Endometrium (tissue), 2 donors: ENCODE measurements at regions not wholly inside any gene's neighbourhood (a gene's known extent, or its start where the extent isn't known, plus 50 kb on each side); places are given as distances from the start of the nearest gene placed in this dataset.

ENCODE experiments used
- FAIRE-seq: peaks from 2 replicates; lab custom pipeline; 2012; peaks lifted over from hg19 to GRCh38; lab: Jason Lieb, UNC
- donor health status: control.
- donor health status: control.

DNA sequence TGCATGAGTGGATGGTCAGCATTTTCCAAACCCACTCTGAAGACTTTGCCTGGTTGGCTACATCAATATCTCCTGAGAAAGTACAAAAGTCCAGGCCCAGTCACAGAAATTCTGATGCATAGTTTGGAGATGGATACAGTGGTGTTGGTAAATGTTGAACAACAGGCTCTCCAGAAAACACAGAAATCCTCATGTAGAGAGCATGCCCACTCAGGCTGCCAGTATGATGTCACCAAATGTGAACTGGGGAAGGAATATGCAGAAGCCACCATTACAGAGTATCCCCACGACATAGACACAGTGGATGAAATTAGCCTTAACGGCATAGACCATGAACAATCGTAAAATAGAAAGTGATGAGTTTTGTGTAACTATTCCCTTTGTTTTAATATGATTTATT, 97.1 kb upstream of the NXT1 start:
- no peak for FAIRE-seq

DNA sequence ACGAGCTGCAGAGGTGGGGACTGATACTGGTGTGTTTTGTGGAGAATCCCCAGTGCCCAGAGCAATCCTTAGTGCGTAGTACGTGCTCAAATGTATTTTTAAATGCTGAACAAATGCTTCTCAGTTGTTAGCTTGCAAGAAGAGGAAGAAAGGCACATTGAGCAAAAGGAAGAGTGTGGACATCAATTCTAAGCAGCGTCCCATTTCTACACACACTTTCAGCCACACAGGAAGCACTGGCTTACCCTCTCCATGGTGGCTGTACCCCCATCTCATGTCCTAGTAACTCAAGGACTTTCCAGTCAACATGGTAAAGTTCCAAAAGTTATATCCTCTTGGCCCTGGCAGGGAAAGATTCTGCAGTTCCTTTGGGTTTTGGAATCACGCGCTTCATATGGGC, 98.8 kb upstream of the NXT1 start:
- FAIRE-seq: no peak

DNA sequence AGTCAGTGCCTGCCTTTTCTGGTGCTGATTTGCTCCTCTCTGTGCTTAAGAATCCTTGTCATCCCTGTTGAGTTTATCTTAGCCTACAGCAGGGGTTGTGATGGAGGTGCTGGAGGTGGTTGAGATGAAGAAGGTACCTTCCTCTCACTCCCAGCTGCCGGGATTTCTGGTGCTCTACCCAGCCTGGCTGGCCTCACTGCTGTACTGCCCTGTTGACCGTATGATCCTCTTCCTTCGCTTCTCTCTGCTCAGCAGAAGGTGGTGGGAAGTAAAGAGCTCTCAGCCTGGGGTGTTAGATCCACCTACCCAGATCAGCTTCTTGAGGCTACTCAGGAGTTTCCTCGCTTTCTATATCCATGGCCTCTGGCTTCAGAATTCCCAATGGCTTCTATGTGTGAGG, 101.0 kb upstream of the NXT1 start:
- FAIRE-seq: no peak

DNA sequence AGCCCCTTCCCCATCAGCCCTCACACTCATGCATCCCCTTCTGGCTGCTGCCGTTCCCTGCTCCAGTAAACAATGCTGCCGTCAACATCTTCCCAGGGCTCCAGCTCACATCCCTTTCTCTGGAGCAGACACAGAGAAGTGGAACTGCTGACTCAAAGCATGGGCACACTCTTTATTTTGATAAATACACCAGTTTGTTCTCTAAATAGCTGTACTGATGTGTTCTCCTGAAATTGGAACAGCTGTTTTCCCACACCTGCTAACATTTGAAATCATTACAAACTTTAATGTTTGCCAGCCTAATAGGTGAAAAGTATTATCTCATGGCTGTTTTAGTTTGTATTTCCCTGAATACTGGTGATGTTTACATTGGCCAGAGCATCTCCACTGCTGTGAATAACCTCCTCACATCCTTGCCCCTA, 102.1 kb upstream of the NXT1 start:
- no peak for FAIRE-seq

DNA sequence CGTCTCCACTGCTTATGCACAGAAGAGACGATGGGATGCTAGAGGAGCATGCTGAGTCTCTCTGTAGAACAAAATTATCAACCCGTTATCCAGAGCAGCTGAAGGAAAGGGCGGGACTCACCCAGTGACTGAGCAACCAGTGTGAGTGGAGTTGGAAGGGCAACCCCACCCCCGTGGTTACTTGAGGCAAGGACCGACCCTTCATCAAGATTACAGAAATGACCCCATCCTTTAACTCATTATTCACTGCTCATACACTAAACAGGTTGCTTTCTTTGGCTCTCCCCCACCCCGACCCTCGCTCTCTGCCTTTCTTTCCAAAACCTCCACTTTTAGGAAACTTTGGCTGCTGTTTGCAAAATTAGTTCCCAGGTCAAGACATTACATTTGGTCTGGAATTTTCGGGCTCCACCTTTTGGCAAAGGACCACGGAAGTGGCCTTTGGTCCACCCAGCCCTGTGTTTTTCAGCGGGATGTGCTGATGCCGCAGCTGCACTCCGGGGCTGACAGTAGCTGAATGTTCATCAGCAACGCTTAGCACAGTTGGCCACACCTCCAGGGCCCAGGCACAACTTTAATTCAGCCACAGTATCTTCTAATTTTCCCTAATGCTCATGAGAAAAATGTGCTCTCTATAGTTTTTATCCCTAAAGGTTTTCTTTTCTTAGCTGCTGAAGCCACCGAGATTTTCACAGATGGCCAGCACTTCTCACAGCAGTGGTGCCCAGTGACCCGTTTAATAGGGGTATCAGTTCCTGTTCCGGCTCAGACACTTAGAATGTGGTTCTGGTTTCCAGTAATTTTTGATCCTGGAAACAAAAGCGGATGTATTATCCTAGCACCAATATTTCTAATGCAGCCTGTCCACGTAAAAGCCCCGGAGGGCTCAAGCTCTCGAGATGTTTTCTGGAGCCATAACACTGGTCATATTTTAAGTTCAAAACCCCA, 103.6 kb upstream of the NXT1 start:
- FAIRE-seq: no peak

DNA sequence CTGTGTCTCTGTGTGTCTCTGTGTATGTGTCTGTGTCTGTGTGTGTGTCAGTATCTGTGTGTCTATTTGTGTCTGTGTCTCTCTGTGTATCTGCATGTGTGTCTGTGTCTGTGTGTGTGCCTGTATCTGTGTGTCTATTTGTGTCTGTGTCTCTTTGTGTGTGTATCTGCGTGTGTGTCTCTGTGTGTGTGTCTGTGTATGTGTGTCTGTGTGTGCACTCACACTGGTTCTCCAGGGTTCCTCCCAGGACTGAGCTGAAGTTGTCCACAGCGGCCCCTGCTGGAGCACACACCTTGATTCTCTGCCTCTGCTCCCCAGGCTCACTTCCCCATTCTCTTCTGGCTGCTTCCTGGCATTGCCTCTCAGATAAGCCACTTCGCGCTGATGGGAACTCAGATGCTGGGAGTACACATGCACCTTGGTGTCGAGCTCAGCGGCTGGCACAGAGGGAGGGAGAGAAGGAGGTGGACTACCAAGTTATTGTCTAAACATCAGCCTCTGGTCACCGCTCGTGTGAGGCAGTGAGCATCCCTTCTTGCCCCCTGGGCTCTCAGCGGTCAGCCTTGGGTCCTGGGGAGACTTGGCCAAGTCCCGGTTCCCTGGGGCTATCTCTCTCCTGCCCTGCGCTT, 104.9 kb upstream of the NXT1 start:
- FAIRE-seq: no peak

DNA sequence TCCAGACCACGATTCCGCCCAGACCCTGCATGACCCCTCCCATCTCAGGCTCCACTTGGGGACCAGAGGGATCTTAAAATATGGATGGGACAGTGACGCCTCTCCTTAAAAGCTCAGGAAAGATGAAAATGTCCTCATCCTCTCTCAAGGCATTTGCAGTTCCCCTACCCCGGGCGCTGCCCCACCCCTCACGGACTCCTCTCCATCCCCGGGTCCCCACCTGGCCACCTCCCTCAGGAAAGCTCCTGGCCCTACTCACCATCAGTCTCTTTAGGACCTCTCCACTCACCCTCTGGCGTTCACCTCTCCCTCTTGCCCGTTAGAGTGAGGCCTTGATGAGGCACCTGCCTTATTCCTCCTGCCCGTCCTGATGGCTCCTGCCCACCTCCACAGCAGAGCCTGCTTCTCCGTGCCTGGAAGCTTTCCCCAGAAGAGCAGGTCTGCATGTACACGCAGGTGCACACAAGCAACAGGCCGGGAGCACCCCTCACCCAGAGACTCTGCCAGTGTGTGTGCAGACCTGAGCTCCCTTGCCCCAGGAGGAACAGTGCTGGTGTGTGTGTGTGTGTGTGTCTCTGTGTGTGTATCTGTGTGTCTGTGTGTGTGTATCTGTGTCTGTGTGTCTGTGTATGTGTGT, 105.6 kb upstream of the NXT1 start:
- FAIRE-seq: no peak

DNA sequence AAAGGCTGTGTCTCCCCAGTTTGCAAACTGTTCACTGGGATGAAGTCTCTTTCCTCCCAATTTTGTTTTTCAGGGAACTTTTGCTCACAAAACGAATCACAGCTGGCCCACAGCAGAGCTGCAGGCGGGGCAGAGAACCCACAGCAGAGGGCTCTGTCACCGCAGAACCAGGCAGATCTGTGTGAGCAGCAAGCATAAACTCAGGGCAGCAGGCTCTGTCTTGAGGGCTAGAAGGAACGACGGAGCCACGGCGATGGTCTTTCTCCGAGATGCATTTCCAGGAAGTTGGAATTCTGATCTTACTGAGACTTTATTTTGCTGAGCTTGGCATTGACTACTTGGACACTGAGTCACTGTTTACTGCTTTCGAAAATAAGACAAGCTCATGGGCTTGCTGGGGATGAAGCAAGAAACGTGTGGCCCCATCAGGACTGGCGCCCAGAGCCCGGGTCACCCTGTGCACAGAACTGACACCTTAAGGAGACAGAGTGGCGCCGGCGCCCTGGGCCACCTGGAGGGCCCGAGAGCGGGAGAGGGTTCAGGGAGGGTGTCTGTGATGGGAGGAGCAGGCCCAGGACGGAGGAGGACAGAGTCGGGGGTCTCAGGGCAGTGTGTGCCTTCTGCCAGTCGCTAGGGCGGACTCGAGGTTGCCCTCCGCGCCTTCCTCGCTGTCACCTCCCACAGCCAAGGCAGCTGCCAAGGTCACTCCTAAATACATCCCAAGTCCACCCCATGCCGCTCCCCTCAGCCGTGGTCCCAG, 106.3 kb upstream of the NXT1 start:
- FAIRE-seq: no peak

DNA sequence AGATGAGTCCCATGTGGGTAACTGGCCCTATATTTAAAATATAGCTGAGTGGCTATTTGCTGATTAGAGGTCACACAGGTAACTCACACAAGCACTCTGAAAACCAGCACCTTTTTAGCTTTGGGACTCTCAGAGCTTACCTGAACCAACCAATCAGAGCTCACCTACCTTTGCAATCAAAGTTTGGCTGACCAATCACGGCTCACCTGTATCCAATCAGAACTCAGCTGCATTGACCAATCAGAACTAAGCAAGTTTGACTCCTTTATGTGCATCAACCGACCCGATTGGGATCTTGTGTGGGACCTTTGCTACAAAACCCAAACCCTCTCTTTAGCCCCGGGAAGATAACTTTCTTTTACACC, 106.8 kb upstream of the NXT1 start:
- FAIRE-seq: no peak

DNA sequence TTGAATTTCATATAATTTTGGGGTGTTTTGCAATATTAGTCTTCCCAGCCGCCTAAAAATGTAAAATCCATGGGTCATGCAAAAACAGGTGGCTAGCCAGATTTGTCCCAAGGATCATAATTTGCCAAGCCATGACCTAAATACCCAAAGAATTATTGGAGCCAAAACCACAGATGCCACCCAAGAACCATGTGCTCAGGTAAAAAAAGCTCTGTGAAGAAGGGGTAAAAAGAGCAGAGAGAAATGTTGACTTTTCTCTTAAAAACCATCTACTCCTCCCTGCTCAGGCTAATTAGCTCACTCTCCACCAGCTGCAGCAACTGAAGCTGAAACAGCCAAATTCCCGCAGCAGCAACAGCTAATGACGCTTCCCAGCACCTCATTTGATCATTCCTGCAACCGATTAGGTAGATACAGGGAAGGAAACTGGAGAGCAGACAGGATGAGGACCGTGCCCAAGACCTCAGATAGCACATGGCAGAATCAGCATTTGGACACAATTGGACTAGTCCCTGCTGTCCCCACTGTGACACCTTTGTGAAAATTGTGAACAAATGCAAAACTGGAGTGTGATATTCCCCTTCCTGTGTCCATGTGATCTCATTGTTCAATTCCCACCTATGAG, 107.9 kb upstream of the NXT1 start:
- no peak for FAIRE-seq

DNA sequence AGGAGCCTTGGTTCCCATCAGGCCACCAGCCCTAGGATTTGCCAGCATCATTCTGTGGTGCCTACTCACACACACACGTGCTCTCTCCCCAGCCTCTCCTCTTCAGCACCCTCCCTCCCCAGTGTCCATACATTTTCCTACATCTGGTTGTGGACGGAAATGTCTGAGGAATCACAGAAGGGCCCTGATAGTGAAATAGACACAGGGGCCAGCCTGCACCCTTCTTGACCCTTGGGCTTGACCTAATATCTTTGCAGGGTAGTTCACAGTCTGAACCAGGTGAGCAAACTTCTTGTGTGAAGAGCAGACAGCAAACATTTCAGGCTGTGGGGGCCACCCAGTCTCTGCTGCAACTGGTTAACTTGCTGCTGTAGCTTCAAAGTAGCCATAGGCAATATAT, 108.5 kb upstream of the NXT1 start:
- FAIRE-seq: no peak

DNA sequence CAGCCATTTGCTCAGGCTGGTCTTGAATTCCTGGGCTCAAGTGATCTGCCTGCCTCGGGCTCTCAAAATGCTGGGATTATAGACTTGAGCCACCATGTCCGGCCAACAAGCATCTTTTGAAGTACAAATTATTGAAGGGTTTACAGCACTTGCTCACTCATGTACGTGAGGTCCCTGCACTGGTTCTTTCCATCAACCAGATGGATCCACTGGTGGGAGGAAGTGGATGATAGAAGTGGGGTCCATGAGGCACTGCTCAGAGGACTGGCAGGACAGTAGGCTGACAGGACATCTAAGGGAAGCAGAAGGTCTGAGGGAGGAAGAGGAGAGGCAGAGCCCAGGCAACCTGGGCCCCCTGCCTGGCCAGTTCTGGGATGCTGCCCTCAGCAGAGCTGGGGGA, 109.2 kb upstream of the NXT1 start:
- FAIRE-seq: no peak

DNA sequence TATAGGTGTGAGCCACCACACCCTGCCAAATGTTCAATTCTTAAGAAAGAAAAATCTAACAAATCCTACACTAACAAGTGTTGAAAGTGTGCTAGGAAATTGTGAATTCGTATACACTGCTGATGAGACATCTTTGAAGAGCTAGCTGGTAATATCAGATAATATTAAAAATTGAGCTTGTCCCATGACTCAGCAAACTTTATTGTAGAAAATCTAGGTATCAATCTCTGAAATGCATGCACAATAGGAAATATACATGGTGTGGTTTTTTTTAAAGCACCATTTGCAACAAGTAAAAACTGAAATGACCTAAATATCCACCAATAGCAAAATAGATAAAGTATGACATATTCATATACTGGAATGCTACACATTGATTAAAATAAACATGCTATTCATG, 110.1 kb upstream of the NXT1 start:
- FAIRE-seq: no peak

DNA sequence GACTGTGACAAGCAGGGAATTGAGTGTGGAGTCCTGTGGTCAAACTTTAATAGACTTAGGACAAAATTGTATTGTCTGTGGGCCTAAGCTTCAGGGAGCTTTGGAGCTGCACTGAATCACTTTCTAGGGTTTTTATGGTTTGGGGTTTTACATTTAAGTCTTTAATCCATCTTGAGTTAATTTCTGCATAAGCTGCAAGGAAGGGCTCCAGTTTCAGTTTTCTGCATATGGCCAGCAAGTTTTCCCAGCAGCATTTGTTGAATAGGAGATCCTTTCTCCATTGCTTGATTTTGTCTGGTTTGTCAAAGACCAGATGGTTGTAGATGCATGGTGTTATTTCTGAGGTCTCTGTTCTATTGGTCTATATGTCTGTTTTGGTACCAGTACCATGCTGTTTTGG, 113.4 kb upstream of the NXT1 start:
- FAIRE-seq: no peak

DNA sequence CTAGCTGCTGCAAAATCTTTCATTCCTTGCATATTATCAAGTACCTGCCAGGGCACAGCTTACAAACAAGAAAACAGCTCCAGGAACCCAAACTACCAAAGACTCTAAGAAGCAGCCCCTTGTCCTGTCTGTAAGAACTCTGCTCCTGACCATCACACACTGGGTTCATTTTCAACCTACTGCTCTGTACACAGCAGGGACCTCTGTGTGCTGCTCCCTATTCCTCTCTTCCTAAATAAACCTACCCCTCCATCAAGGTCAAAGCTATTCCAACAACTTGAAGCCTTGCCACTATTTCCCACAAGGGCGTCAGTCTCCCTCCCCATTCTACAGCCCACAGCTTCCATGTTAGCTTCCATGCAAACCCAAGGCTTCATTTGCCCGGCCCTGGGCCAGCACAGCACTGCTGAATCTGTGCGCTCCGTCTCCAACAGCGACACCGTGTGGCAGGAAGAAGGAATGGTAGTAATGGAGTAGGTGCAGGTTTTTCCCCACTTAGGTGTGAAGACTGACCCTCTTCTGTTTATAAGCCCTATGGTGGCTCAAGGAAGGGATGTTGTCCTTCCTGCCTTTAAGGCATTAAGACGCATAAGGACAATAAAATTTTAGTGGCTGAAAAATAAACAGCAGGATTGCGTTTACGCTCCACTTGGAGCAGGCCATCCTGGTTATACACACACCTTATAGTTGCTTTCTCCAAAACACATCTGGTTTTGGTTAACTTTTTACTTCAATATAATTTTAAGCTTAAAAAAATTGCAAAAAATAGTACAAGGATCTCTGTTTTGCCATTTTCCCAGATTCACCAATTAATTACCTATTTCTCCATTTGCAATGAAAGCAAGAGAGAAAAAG, 115.2 kb upstream of the NXT1 start:
- FAIRE-seq: no peak

DNA sequence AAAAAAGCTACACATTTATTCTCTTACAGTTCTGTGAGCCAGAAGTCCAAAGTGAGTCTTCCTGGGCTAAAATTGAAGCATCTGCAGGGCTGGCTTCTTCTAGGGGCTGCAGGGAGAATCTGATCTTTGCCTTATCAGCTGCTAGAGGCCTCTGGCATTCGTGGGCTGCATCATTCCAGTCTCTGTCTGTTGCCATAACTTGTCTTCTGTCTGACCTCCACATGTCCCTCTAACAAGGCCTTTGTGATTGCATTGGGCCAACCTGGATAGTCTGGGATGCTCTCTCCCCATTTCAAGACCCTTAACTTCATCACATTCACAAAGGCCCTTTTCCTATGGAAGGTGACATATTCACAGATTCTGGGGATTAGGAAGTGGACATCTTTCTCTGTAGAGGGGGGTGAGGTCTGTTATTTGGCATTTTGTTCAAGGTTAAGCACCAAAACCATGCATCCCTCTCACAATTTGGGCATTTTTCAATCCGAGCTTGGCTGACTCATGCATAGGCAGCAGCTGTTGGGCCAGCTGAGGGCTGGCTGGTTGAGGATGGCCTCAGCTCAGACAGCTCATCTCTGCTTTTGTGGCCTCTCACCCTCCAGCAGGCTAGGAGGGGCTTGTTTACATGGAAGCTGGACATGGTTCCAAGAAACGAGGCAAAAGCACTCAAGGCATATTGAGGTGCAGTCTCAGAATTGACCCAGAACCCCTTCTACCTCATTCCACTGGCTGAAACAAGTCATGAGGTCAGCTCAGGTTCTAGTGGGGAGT, 116.1 kb upstream of the NXT1 start:
- FAIRE-seq: no peak

DNA sequence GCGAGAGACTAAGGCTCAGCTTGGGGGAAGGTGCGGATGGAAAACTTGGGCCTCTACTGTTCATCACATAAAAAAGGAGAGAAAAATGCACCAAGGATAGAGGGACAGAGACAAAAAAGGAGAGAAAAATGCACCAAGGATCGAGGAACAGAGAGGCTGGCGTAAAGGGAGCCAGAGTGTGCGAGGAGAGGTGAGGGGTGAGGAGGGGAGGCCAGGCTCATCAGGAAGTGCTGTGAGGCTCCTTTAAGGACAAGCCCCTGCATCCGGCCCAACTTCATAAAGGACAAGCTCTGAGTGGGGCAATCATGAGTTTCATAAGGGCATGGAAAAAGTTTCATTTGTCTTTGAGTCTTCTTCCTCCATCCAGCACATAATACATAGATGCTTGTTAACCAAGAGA, 117.2 kb upstream of the NXT1 start:
- no peak for FAIRE-seq

DNA sequence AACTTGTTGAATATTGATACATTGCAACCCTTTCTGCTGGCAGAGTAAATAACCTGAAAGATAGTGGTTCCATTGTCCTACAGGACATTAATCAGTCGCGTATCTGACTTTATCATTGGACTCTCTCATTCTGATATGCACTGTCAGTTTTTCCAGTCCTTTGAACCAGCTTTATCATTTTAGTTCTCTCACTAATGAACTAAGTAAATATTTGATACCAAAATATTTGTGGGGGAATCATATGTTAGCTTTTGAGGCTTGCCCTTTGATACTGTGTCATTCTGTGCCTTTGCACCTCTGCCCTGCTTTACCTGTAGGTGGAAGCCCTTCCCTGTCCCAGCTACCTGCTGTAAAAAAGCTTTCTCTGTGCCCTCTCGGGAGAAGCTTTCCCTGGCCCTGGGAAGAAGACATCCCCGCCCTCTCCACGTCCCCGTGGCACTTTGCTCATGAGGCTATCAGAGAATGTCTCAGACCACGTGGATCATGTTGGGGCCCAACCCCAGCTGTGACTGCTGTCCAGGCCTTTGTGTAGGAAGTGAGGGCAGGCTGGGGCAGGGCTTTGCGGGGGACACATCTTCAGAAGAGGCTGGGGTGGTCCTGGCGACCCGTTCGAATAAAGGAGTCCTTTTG, 117.8 kb upstream of the NXT1 start:
- no peak for FAIRE-seq

DNA sequence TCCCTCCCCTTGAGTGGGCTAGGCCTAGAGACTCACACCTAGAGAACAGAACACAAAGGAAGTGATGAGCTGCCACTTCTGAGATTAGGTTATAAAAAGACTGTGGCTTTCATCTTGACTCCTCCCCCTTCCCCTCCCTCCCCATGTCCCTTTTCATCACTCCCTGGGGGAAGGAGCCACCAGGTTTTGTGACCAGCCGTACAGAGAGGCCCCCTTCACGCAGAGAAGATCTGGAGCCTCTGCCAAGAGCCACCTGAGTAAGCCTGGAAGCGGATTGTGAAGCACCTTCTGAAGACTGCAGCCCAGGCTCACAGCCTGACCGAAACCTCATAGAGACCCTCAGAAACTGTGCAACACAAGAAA, 118.4 kb upstream of the NXT1 start:
- FAIRE-seq: no peak
